ENCODE measurements at regions not wholly inside any gene's neighbourhood (a gene's known extent, or its start where the extent isn't known, plus 50 kb on each side); places are given as distances from the start of the nearest gene placed in this dataset.
"Not testable (repeated sequence)": the region's sequence is repeated elsewhere in the genome, so short reads cannot be mapped to it uniquely, and the experiment has no call there.

- no peak for DNase-seq
Observed at GRCh38 chr6:170192905-170193304, 98.0 kb downstream of the DLL1 start.

DNA sequence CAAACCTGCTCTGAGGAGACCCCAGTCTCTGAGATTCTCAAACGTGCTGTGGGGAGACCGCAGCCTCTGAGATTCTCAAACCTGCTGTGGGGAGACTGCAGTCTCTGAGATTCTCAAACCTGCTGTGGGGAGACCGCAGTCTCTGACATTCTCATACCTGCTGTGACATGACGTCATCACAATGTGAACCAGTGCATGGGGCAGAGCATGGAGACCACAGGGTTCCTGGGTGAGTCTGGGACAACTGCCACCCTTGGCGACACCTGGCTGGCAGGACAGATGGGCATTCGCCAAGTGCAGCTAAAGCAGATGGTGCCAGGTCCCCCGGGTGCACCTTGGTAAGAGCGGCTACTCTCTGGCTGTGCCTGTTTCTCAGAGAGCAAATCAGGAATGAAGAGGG, 98.8 kb downstream of the DLL1 start:
- DNase-seq, result not testable (repeated sequence)

- DNase-seq, result no peak
Observed at GRCh38 chr6:170190046-170190445, 100.8 kb downstream of the DLL1 start.

- no peak for DNase-seq
Observed at GRCh38 chr6:170189236-170189635, 101.6 kb downstream of the DLL1 start.

DNA sequence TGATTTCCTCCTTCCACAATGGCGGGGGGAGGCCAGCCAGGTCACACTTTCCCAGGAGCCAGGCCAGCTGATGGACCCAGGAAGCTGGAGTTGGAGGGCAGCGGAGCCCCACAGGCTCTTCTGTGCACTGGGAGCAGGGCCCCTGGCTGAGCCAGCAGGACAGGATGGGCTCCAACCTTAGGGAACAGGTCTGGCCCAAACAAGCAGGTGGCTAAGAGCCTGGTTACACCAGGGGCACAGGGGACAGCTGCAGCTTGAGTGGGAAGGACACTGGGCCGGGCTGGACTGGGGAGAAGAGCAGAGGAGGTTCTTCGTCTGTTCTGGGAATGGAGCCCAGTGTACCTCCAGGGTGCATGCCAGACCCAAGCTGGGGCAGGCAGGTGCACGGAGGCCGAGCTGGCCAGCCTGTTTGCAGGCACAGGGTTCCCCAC, 102.3 kb downstream of the DLL1 start:
- no peak for DNase-seq

DNA sequence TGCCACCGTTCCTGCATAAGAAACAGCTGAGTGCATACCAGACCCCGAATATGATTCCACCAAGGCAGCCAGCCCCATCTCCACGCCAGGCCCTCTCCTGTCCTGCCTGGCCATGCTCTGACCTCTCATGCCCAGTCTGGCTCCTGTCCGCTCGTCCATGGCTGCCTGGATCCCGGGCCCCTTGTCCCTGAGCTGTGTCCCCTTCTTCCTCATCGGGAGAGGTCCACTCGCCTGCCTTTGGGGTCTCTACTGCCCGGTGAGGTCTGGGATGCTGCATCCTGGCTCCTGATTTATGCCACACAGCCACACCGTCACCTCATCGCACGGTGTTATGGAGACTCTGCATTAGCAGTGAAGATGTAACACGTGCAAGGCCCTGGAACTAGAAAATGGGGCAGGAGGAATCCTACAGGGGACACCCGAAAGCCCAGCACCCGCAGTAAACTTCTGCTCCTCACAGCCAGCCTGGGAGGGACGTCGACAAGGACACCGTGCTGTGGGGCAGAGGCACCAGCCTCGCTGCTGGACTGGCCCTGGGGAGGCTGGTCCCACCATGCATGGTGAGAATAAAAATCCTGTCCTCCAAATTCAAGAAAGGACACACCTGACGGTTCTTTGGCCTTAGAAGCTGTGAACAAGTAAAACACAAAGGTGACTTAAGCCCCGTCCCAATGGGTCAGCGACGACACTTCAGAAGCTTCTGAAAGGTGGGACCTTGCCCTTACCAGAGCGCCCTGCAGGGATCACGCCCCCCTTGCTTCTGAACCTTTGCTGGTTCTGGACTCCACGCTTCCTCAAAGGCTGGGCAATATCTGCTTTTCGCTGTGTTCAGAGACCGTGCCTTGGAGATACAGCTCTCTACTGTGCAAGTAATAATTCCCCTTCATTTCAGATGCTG, 103.0 kb downstream of the DLL1 start:
- no peak for DNase-seq

DNA sequence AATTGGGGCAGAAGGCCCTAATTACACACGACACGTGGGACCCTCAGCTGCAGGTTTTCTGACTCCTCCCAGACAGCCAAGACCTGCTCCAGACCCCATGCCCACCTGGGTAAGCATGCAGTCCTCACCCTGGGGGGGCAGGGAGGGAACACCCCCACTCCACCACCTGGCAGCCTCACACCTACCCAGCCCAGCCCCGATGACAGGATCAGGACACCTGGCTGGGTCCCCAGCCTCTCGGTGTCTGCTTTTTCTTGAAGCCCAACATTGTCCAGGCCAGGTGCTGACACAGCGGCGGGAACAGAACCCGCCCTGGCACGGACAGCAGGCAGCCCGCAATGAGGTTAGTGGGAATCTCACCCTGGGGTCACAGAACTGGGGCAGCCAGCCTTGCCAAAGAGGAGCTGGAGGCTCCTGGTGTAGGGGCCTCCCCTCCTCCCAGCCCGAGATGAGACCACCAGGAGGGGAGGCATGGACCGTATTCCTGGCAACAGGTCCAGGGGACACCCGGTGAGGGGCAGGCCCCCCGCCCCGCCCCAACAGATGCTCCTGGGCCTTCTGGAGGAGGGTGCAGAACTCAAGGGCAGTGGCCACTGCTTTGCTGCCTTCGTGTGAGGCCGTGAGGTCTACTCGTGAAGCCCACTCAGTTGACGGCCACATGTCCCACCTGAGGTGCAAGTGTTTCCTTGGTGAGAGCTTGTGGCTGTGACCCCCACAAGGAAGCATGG, 103.8 kb downstream of the DLL1 start:
- no peak for DNase-seq

- no peak for DNase-seq
Observed at GRCh38 chr6:170186006-170186935, 104.6 kb downstream of the DLL1 start.

- no peak for DNase-seq
Observed at GRCh38 chr6:170185175-170185978, 105.5 kb downstream of the DLL1 start.

GRCh38 chr6:170184316-170184715, 106.6 kb downstream of the DLL1 start:
- DNase-seq, result no peak

- no peak for DNase-seq
Observed at GRCh38 chr6:170183521-170183920, 107.4 kb downstream of the DLL1 start.

DNA sequence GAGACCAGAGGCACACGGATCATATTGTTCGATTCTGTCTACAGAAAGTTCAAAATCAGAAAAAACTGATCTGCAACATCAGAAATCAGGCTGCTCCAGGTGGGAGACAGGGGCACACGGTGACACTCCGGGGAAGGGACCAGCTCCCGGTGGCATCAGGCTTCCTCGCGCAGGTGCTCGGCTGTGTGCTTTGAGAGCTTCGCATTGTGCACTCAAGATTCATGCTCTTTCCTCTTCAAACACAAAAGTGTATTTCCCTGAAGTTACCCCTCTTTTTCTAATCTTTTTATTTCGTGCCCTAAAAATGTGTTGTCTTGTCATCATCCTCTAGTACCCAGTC, 108.1 kb downstream of the DLL1 start:
- no peak for DNase-seq

GRCh38 chr6:170182093-170182780, 108.6 kb downstream of the DLL1 start:
- no peak for DNase-seq

DNA sequence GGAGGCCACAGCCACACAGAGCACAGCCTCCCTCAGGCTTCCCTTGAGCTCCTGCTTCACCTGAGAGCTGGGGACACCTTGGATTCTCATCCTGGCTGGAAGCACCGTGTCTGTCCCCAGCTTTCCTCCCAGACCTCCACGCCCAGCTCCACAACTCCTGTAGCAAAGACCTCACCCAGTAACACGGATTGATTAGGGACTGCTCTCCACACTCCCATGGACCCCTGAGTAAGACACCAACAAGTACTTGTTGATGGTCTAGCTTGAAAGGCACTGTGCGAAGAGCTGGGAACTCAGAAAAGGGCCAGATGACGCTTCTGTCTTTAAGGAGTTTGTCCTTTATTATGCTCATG, 109.6 kb downstream of the DLL1 start:
- no peak for DNase-seq

DNA sequence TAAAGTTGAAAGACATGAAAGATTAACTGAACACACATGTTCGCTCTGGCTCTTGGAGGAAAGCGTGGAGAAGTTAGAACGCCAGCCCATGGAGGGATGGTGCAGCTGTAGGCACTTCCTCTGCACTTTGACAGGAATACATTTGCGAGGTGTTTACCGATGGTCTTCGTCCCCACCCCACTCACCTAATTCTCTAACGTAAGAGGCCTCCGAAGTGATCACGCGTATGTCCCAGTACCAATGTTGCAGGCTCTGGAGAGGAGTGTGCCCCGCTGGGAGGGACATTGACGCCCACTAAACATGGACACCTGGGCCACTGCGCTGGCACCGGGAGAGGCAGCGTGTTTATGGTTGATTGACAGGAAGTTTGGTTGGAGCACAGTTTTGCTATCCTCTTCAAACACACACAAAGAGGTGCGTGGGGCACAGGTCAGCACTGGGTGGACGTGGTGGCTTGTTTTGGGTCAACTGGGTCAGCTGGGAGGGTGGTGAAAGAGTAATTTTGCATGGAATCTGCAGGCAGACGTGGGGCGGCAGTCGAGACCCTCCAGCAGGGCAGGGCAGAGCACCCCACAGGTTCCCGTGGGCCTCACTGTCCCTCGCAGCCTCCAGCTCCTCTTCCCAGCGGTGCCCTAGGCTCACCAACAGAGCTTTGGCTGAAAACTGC, 110.1 kb downstream of the DLL1 start:
- DNase-seq, result no peak

GRCh38 chr6:170179616-170180324, 111.1 kb downstream of the DLL1 start:
- DNase-seq, result no peak

- no peak for DNase-seq
Observed at GRCh38 chr6:170178561-170179477, 112.1 kb downstream of the DLL1 start.

GRCh38 chr6:170177772-170178560, 112.9 kb downstream of the DLL1 start:
- no peak for DNase-seq

All from T1000 (cell line).